K562 (cell line): ENCODE measurements at regions not wholly inside any gene's neighbourhood (a gene's known extent, or its start where the extent isn't known, plus 50 kb on each side); places are given as distances from the start of the nearest gene placed in this dataset.

Source experiments
- ATAC-seq: fragments of 200-7000 bp; cut with Tn5 transposase; 3 replicates; pipeline ENCODE4 v1.9.1; 2020; ENCODE audit warnings: moderate library complexity
- BruUV-seq: library from RNA; stranded (reverse); fragments of 400-500 nt; replicated peaks from 2 replicates; lab custom pipeline; 2021; lab: Mats Ljungman, UMichigan
- CTCF ChIA-PET: fragments of 300-600 bp; formaldehyde crosslinking; extraction: SDS; loops from one replicate; lab custom pipeline; 2021; ENCODE audit warnings: low intra/inter-chr PET ratio; lab: Yijun Ruan, JAX
- POLR2A ChIA-PET: fragments of 300-600, 350-650 bp; sonication (Branson Sonifier 250); formaldehyde crosslinking; extraction: SDS; loops from one replicate; lab custom pipeline; 2021; ENCODE audit warnings: antibody characterized with exemption, inconsistent platforms; lab: Yijun Ruan, JAX
- DNase-seq, 4 experiments: peaks; one replicate each; pipeline versions ENCODE4 v3.0.0 to v3.0.0-alpha.2; 2011 to 2018; ENCODE audit warnings: low spot score in 3 of 4, mixed read lengths in 3 of 4; ENCODE audit errors: extremely low read depth in 1 of 4
- FAIRE-seq: peaks from 2 replicates; lab custom pipeline; 2011; peaks lifted over from hg19 to GRCh38; lab: Jason Lieb, UNC
- H2AFZ ChIP-seq: 2 replicates; pipeline ENCODE4 v1.6.0; 2011; ENCODE audit warnings: low read depth, low read length, control low read depth, inconsistent platforms
- H3K27ac ChIP-seq: fragments of 200-600 bp; 3 replicates; pipeline ENCODE4 v1.8.0; 2011; ENCODE audit warnings: low read depth, mild to moderate bottlenecking, control low read depth, inconsistent platforms, low read length, moderate library complexity, mixed read lengths; ENCODE audit errors: extremely low read depth
- H3K27me3 ChIP-seq, 2 experiments: fragments of 300-600 bp in 1 of 2; 2 replicates in 1 of 2; 3 replicates in 1 of 2; pipeline versions ENCODE4 v1.6.0 to v1.8.0; 2011; ENCODE audit warnings: inconsistent platforms in 2 of 2, low read length in 2 of 2, mild to moderate bottlenecking in 1 of 2, mixed read lengths in 1 of 2, moderate library complexity in 1 of 2; ENCODE audit not compliant: control insufficient read depth in 2 of 2, insufficient read depth in 2 of 2
- H3K36me3 ChIP-seq: fragments of 300-600 bp; 3 replicates; pipeline ENCODE4 v1.8.0; 2011; ENCODE audit warnings: mild to moderate bottlenecking, low read length, inconsistent platforms; ENCODE audit not compliant: control insufficient read depth, insufficient read depth
- H3K4me1 ChIP-seq, 2 experiments: fragments of 200-600 bp in 1 of 2; replicated peaks in 1 of 2; 2 replicates in 1 of 2; 3 replicates in 1 of 2; pipeline versions ENCODE4 v1.5.1 to v1.8.0; 2011; ENCODE audit warnings: inconsistent platforms in 2 of 2, low read length in 2 of 2, mild to moderate bottlenecking in 1 of 2, mixed read lengths in 1 of 2, moderate library complexity in 1 of 2; ENCODE audit not compliant: control insufficient read depth in 2 of 2, insufficient read depth in 2 of 2
- H3K4me2 ChIP-seq: 2 replicates; pipeline ENCODE4 v1.6.1; 2011; ENCODE audit warnings: low read length, control low read depth, inconsistent platforms, mixed read lengths; ENCODE audit not compliant: insufficient read depth
- H3K4me3 ChIP-seq: fragments of 200-600 bp; sonication (generic), shearing (Covaris generic); 2 replicates; pipeline ENCODE4 v1.5.1; 2016; ENCODE audit warnings: control low read depth, inconsistent platforms
- H3K79me2 ChIP-seq: fragments of 200-600 bp; 3 replicates; pipeline ENCODE4 v1.8.0; 2011; ENCODE audit warnings: low read length, inconsistent platforms; ENCODE audit not compliant: control insufficient read depth, insufficient read depth
- H3K9ac ChIP-seq, 2 experiments: 2 replicates each; pipeline versions ENCODE4 v1.6.0 to v1.6.1; 2011; ENCODE audit warnings: low read depth in 2 of 2, low read length in 2 of 2, control low read depth in 1 of 2, inconsistent platforms in 1 of 2, mild to moderate bottlenecking in 1 of 2, mixed read lengths in 1 of 2; ENCODE audit not compliant: insufficient read depth in 1 of 2
- H3K9me1 ChIP-seq: one replicate; pipeline ENCODE4 v1.6.0; 2011; ENCODE audit warnings: inconsistent platforms, mild to moderate bottlenecking, low read length, moderate library complexity; ENCODE audit not compliant: control insufficient read depth, insufficient read depth
- H3K9me3 ChIP-seq: replicated peaks from 2 replicates; pipeline ENCODE4 v1.5.1; 2011; ENCODE audit warnings: low read depth, low read length, inconsistent platforms; ENCODE audit not compliant: control insufficient read depth, insufficient read depth
- H4K20me1 ChIP-seq: replicated peaks from 2 replicates; pipeline ENCODE4 v1.6.1; 2011; ENCODE audit warnings: low read length, inconsistent platforms, mixed read lengths; ENCODE audit not compliant: control insufficient read depth, insufficient read depth
- FOXA1 ChIP-seq: fragments of 450-650 bp; IDR thresholded peaks from 2 replicates; pipeline ENCODE4 v1.6.1; 2016; ENCODE audit warnings: mild to moderate bottlenecking, borderline replicate concordance
- PHF8 ChIP-seq: fragments of 200-600 bp; sonication (generic); IDR thresholded peaks from 2 replicates; pipeline ENCODE4 v1.6.1; 2012; ENCODE audit warnings: mixed run types, mild to moderate bottlenecking, inconsistent platforms, low read length, moderate library complexity, borderline replicate concordance
- RCOR1 ChIP-seq, 2 experiments: IDR thresholded peaks; 2 replicates each; pipeline ENCODE4 v1.6.1; 2012; ENCODE audit warnings: low read depth in 2 of 2, low read length in 2 of 2, borderline replicate concordance in 1 of 2, improper control_type of control experiment in 1 of 2
- SMAD2 ChIP-seq: fragments of 150-350 bp; IDR thresholded peaks from 2 replicates; pipeline ENCODE4 v1.6.1; 2014; ENCODE audit warnings: low read depth, mild to moderate bottlenecking, low read length
- ZBTB40 ChIP-seq, 2 experiments: fragments of 450-650 bp in 1 of 2; sonication (generic) in 1 of 2; formaldehyde crosslinking in 1 of 2; IDR thresholded peaks; 2 replicates each; pipeline versions ENCODE4 v1.7.1 to v1.9.0; 2016 to 2022; ENCODE audit warnings: inconsistent platforms in 1 of 2, mild to moderate bottlenecking in 1 of 2, missing genetic modification reagents in 1 of 2
- ZBTB5 ChIP-seq: fragments of 450-650 bp; IDR thresholded peaks from 2 replicates; pipeline ENCODE4 v1.6.1; 2017; ENCODE audit warnings: antibody characterized with exemption
- WGBS: fragments of 100-300 bp; shearing (Covaris generic); methylation state at CpG from one replicate; pipeline ENCODE4 v1.1.6; 2016; ENCODE audit warnings: low coverage, mixed read lengths; ENCODE audit not compliant: insufficient coverage; ENCODE audit errors: missing lambda C conversion rate; 5-methylcytosine and 5-hydroxymethylcytosine counted together
- in situ Hi-C: fragments of 300-500 bp; cut with MboI; formaldehyde crosslinking; loops from 4 replicates; pipeline ENCODE4 v1.15.0; 2018; ENCODE audit warnings: inconsistent platforms, mixed read lengths
- intact Hi-C: fragments of 100-400 bp; cut with micrococcal nuclease; formaldehyde crosslinking; loops from 2 replicates; pipeline ENCODE4 v1.14.2; 2022

- no TSS peak for BruUV-seq
- no peak overlapping the region for H3K27ac ChIP-seq
- no peaks in the 10 kb centered on the region for H3K4me1 ChIP-seq
- no peaks in the 10 kb centered on the region for H3K36me3 ChIP-seq
- H2AFZ ChIP-seq, result no peak overlapping the region
- H3K79me2 ChIP-seq, result no peaks in the 10 kb centered on the region
- ATAC-seq, result no peak
- no peak for DNase-seq
- intact Hi-C loops (no loop called here), in situ Hi-C loops (no loop called here)
- CTCF ChIA-PET, result no interaction called here
- H3K27me3 ChIP-seq, result no peaks in the 10 kb centered on the region; a peak in 1 of 5 replicates
- FAIRE-seq, result no peak
- no peaks in the 10 kb centered on the region for H3K9me3 ChIP-seq
- WGBS, result 0% methylated on average over 1 of the region's 1 CpG
- POLR2A ChIA-PET, result interaction anchor here (1.2 kb wide), 1 partner anchor 139 kb away, joined by 4 read pairs; no protein-coding TSS in a partner anchor
- no peaks in the 10 kb centered on the region for H3K9me1 ChIP-seq
- H3K9ac ChIP-seq, result no peak overlapping the region
- H4K20me1 ChIP-seq, result no peaks in the 10 kb centered on the region; the same call in 1 of the 2 replicates
- no peak overlapping the region for H3K4me2 ChIP-seq
- no peak overlapping the region for H3K4me3 ChIP-seq
- TF ChIP-seq FOXA1, result no peak
- TF ChIP-seq ZBTB40 (IDR thresholded peaks at IDR 0.05), result no peak
- no peak for TF ChIP-seq ZBTB40 (CRISPR knock-in tag; IDR thresholded peaks at IDR 0.05)
- no peak for TF ChIP-seq ZBTB5
- no peak for TF ChIP-seq RCOR1 (IDR thresholded peaks at IDR 0.05; ENCODE audit: borderline replicate concordance in 1 of 2, low read depth in 2 of 2, low read length in 2 of 2)
- TF ChIP-seq SMAD2, result no peak
- TF ChIP-seq PHF8, result no peak
Observed at GRCh38 chr6:137547601-137548000, 53.4 kb upstream of the OLIG3 start.
